ENCODE measurements at regions not wholly inside any gene's neighbourhood (a gene's known extent, or its start where the extent isn't known, plus 50 kb on each side); places are given as distances from the start of the nearest gene placed in this dataset.

GRCh38 chr15:96390986-96391385 is 60.5 kb downstream of the NR2F2 start:
- H3K27me3 ChIP-seq (ENCODE audit: insufficient read depth, low read length) = no peaks in the 10 kb centered on the region
- no peak overlapping the region for H3K4me3 ChIP-seq (ENCODE audit: low read depth, low read length)
- no peaks in the 10 kb centered on the region for H3K36me3 ChIP-seq (ENCODE audit: insufficient read depth, low read length)
- no peaks in the 10 kb centered on the region for H3K79me2 ChIP-seq (ENCODE audit: control insufficient read depth, insufficient read depth, low read length, unreplicated experiment)
- peaks cover 12% of the 10 kb centered on the region for H3K4me1 ChIP-seq (ENCODE audit: control insufficient read depth, insufficient read depth, low read length, unreplicated experiment)
- no peak overlapping the region for H3K27ac ChIP-seq (ENCODE audit: low read depth, low read length)
- H2AFZ ChIP-seq (ENCODE audit: low read length, unreplicated experiment) = no peak overlapping the region

GRCh38 chr15:96392380-96393208 is 62.1 kb downstream of the NR2F2 start:
- Histone ChIP-seq H3K4me1 (ENCODE audit: control insufficient read depth, insufficient read depth, low read length, unreplicated experiment) (peaks cover 12% of the 10 kb centered on the region), H3K27me3 (ENCODE audit: insufficient read depth, low read length) (no peaks in the 10 kb centered on the region), H3K4me3 (ENCODE audit: low read depth, low read length) (no peak overlapping the region), H3K27ac (ENCODE audit: low read depth, low read length) (no peak overlapping the region), H3K36me3 (ENCODE audit: insufficient read depth, low read length) (no peaks in the 10 kb centered on the region), H3K79me2 (ENCODE audit: control insufficient read depth, insufficient read depth, low read length, unreplicated experiment) (no peaks in the 10 kb centered on the region), H2AFZ (ENCODE audit: low read length, unreplicated experiment) (peak overlapping the region; percentile 32)

- peaks cover 12% of the 10 kb centered on the region for H3K4me1 ChIP-seq (ENCODE audit: control insufficient read depth, insufficient read depth, low read length, unreplicated experiment)
- H3K79me2 ChIP-seq (ENCODE audit: control insufficient read depth, insufficient read depth, low read length, unreplicated experiment) = no peaks in the 10 kb centered on the region
- no peak overlapping the region for H3K4me3 ChIP-seq (ENCODE audit: low read depth, low read length)
- no peaks in the 10 kb centered on the region for H3K27me3 ChIP-seq (ENCODE audit: insufficient read depth, low read length)
- no peak overlapping the region for H2AFZ ChIP-seq (ENCODE audit: low read length, unreplicated experiment)
- no peak overlapping the region for H3K27ac ChIP-seq (ENCODE audit: low read depth, low read length)
- no peaks in the 10 kb centered on the region for H3K36me3 ChIP-seq (ENCODE audit: insufficient read depth, low read length)
Measured at GRCh38 chr15:96393209-96393513, 62.7 kb downstream of the NR2F2 start.

GRCh38 chr15:96395687-96396086 is 65.2 kb downstream of the NR2F2 start:
- Histone ChIP-seq H3K79me2 (ENCODE audit: control insufficient read depth, insufficient read depth, low read length, unreplicated experiment) (no peaks in the 10 kb centered on the region), H3K4me3 (ENCODE audit: low read depth, low read length) (no peak overlapping the region), H3K27ac (ENCODE audit: low read depth, low read length) (no peak overlapping the region), H3K36me3 (ENCODE audit: insufficient read depth, low read length) (no peaks in the 10 kb centered on the region), H2AFZ (ENCODE audit: low read length, unreplicated experiment) (no peak overlapping the region), H3K27me3 (ENCODE audit: insufficient read depth, low read length) (no peaks in the 10 kb centered on the region), H3K4me1 (ENCODE audit: control insufficient read depth, insufficient read depth, low read length, unreplicated experiment) (peaks cover 12% of the 10 kb centered on the region)

- H3K79me2 ChIP-seq (ENCODE audit: control insufficient read depth, insufficient read depth, low read length, unreplicated experiment) = no peaks in the 10 kb centered on the region
- no peak overlapping the region for H2AFZ ChIP-seq (ENCODE audit: low read length, unreplicated experiment)
- H3K36me3 ChIP-seq (ENCODE audit: insufficient read depth, low read length) = no peaks in the 10 kb centered on the region
- H3K27me3 ChIP-seq (ENCODE audit: insufficient read depth, low read length) = no peaks in the 10 kb centered on the region
- H3K4me3 ChIP-seq (ENCODE audit: low read depth, low read length) = no peak overlapping the region
- H3K4me1 ChIP-seq (ENCODE audit: control insufficient read depth, insufficient read depth, low read length, unreplicated experiment) = no peaks in the 10 kb centered on the region
- H3K27ac ChIP-seq (ENCODE audit: low read depth, low read length) = no peak overlapping the region
Measured at GRCh38 chr15:96398776-96399175, 68.3 kb downstream of the NR2F2 start.

GRCh38 chr15:96402403-96402802 is 71.9 kb downstream of the NR2F2 start:
- Histone ChIP-seq H3K27me3 (ENCODE audit: insufficient read depth, low read length) (peaks cover 9% of the 10 kb centered on the region), H3K79me2 (ENCODE audit: control insufficient read depth, insufficient read depth, low read length, unreplicated experiment) (no peaks in the 10 kb centered on the region), H3K4me1 (ENCODE audit: control insufficient read depth, insufficient read depth, low read length, unreplicated experiment) (no peaks in the 10 kb centered on the region), H3K36me3 (ENCODE audit: insufficient read depth, low read length) (no peaks in the 10 kb centered on the region), H2AFZ (ENCODE audit: low read length, unreplicated experiment) (no peak overlapping the region), H3K4me3 (ENCODE audit: low read depth, low read length) (no peak overlapping the region), H3K27ac (ENCODE audit: low read depth, low read length) (no peak overlapping the region)

- no peak overlapping the region for H2AFZ ChIP-seq (ENCODE audit: low read length, unreplicated experiment)
- no peaks in the 10 kb centered on the region for H3K4me1 ChIP-seq (ENCODE audit: control insufficient read depth, insufficient read depth, low read length, unreplicated experiment)
- no peaks in the 10 kb centered on the region for H3K36me3 ChIP-seq (ENCODE audit: insufficient read depth, low read length)
- no peak overlapping the region for H3K4me3 ChIP-seq (ENCODE audit: low read depth, low read length)
- H3K27me3 ChIP-seq (ENCODE audit: insufficient read depth, low read length) = peaks cover 14% of the 10 kb centered on the region
- H3K79me2 ChIP-seq (ENCODE audit: control insufficient read depth, insufficient read depth, low read length, unreplicated experiment) = no peaks in the 10 kb centered on the region
- no peak overlapping the region for H3K27ac ChIP-seq (ENCODE audit: low read depth, low read length)
Measured at GRCh38 chr15:96403071-96403470, 72.6 kb downstream of the NR2F2 start.

GRCh38 chr15:96403932-96404331 is 73.4 kb downstream of the NR2F2 start:
- Histone ChIP-seq H3K79me2 (ENCODE audit: control insufficient read depth, insufficient read depth, low read length, unreplicated experiment) (no peaks in the 10 kb centered on the region), H3K27me3 (ENCODE audit: insufficient read depth, low read length) (peaks cover 21% of the 10 kb centered on the region)

GRCh38 chr15:96404560-96404959 is 74.1 kb downstream of the NR2F2 start:
- no peaks in the 10 kb centered on the region for H3K4me1 ChIP-seq (ENCODE audit: control insufficient read depth, insufficient read depth, low read length, unreplicated experiment)
- peaks cover 27% of the 10 kb centered on the region for H3K27me3 ChIP-seq (ENCODE audit: insufficient read depth, low read length)
- no peaks in the 10 kb centered on the region for H3K36me3 ChIP-seq (ENCODE audit: insufficient read depth, low read length)
- H2AFZ ChIP-seq (ENCODE audit: low read length, unreplicated experiment) = no peak overlapping the region
- no peak overlapping the region for H3K4me3 ChIP-seq (ENCODE audit: low read depth, low read length)
- H3K79me2 ChIP-seq (ENCODE audit: control insufficient read depth, insufficient read depth, low read length, unreplicated experiment) = no peaks in the 10 kb centered on the region
- H3K27ac ChIP-seq (ENCODE audit: low read depth, low read length) = no peak overlapping the region

More at GRCh38 chr15:96403932-96404331, 73.4 kb downstream of the NR2F2 start:
- Histone ChIP-seq H3K36me3 (ENCODE audit: insufficient read depth, low read length) (no peaks in the 10 kb centered on the region), H2AFZ (ENCODE audit: low read length, unreplicated experiment) (no peak overlapping the region), H3K27ac (ENCODE audit: low read depth, low read length) (no peak overlapping the region), H3K4me1 (ENCODE audit: control insufficient read depth, insufficient read depth, low read length, unreplicated experiment) (no peaks in the 10 kb centered on the region), H3K4me3 (ENCODE audit: low read depth, low read length) (no peak overlapping the region)

- H3K36me3 ChIP-seq (ENCODE audit: insufficient read depth, low read length) = no peaks in the 10 kb centered on the region
- H3K4me1 ChIP-seq (ENCODE audit: control insufficient read depth, insufficient read depth, low read length, unreplicated experiment) = no peaks in the 10 kb centered on the region
- no peak overlapping the region for H3K4me3 ChIP-seq (ENCODE audit: low read depth, low read length)
- no peaks in the 10 kb centered on the region for H3K79me2 ChIP-seq (ENCODE audit: control insufficient read depth, insufficient read depth, low read length, unreplicated experiment)
- H2AFZ ChIP-seq (ENCODE audit: low read length, unreplicated experiment) = no peak overlapping the region
- no peak overlapping the region for H3K27ac ChIP-seq (ENCODE audit: low read depth, low read length)
- H3K27me3 ChIP-seq (ENCODE audit: insufficient read depth, low read length) = peaks cover 44% of the 10 kb centered on the region
Measured at GRCh38 chr15:96406291-96406690, 75.8 kb downstream of the NR2F2 start.

- Histone ChIP-seq H2AFZ (ENCODE audit: low read length, unreplicated experiment) (no peak overlapping the region), H3K27me3 (ENCODE audit: insufficient read depth, low read length) (peaks cover 48% of the 10 kb centered on the region), H3K4me3 (ENCODE audit: low read depth, low read length) (no peak overlapping the region), H3K4me1 (ENCODE audit: control insufficient read depth, insufficient read depth, low read length, unreplicated experiment) (no peaks in the 10 kb centered on the region), H3K79me2 (ENCODE audit: control insufficient read depth, insufficient read depth, low read length, unreplicated experiment) (no peaks in the 10 kb centered on the region), H3K36me3 (ENCODE audit: insufficient read depth, low read length) (no peaks in the 10 kb centered on the region), H3K27ac (ENCODE audit: low read depth, low read length) (no peak overlapping the region)
Measured at GRCh38 chr15:96406701-96407100, 76.2 kb downstream of the NR2F2 start.
